GM12872 (cell line): ENCODE measurements at regions not wholly inside any gene's neighbourhood (a gene's known extent, or its start where the extent isn't known, plus 50 kb on each side); places are given as distances from the start of the nearest gene placed in this dataset.

Experiments used
- TF ChIP-seq, protein P1 (sequence below): IDR thresholded peaks from 3 replicates; pipeline ENCODE4 v1.5.1; 2011; ENCODE audit warnings: low read depth, mild to moderate bottlenecking, low read length, moderate library complexity; ENCODE audit not compliant: insufficient read depth

DNA sequence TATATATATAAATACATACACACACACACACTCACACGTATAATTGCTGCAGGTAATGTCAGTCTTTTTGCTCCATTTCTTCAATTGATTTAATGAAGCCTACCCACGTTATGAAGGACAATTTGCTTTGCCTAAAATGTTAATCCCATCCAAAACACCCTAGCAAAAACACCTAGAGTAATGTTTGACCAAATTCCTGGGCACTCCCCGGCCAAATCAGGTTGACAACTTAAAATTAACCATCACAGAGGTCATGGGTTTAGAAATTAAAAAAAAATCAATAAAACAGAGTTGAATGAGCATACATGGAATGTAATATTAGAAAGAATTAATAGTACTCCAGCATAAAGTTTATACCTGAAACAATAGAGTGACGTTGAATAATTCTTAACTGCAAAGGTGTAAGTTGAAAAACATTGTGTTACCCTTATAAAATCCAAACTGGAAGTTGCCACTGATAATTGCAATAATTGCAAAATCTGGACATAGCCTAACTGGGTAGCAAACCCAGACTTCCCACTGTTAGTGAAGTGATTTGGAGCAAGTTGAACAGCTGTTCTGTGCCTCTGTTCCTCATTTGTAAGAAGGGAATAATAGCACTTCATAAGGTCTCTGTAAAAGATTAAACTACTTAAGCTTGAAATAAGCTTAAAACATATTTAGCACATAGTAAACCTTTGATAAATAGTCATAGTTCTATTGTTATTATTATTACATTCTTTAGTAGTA, 2120.5 kb downstream of the PCDH7 start:
- TF ChIP-seq, protein P1, sequence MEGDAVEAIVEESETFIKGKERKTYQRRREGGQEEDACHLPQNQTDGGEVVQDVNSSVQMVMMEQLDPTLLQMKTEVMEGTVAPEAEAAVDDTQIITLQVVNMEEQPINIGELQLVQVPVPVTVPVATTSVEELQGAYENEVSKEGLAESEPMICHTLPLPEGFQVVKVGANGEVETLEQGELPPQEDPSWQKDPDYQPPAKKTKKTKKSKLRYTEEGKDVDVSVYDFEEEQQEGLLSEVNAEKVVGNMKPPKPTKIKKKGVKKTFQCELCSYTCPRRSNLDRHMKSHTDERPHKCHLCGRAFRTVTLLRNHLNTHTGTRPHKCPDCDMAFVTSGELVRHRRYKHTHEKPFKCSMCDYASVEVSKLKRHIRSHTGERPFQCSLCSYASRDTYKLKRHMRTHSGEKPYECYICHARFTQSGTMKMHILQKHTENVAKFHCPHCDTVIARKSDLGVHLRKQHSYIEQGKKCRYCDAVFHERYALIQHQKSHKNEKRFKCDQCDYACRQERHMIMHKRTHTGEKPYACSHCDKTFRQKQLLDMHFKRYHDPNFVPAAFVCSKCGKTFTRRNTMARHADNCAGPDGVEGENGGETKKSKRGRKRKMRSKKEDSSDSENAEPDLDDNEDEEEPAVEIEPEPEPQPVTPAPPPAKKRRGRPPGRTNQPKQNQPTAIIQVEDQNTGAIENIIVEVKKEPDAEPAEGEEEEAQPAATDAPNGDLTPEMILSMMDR: no peak

DNA sequence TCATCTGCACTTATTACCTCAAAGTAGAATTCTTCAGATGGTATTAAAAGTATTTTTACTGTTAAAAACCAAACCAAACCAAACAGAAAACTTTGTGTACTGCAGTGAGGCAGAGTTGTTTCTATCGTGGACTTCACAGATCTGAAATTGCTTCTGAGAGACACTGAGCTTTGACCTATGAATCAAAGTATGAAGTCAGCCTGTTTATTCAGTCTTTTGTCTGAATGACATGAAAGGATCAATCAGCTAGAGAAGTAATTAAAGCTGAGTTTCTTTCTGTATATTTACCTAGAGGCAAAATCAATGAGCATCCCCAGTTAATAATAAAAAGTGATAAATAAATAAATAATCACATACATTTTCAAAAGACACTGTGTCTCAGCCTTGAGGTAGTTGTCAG, 2121.0 kb downstream of the PCDH7 start:
- TF ChIP-seq, protein P1: no peak

DNA sequence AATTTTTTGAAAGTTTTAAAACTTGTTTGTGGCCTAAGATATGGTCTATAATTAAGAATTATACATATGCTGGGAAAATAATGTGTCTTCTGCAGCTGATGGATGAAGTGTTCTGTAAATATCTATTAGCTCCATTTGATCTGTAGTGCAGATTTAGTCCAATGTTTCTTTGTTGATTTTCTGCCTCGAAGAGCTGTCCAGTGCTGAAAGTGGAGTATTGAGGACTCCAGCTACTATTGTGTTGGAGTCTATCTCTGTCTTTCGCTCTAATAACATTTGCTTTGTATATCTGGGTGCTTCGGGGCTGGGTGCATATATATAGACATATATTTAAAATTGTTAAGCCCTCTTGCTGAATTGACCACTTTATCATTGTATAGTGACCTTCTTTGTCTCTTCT, 2127.3 kb downstream of the PCDH7 start:
- TF ChIP-seq, protein P1: no peak

DNA sequence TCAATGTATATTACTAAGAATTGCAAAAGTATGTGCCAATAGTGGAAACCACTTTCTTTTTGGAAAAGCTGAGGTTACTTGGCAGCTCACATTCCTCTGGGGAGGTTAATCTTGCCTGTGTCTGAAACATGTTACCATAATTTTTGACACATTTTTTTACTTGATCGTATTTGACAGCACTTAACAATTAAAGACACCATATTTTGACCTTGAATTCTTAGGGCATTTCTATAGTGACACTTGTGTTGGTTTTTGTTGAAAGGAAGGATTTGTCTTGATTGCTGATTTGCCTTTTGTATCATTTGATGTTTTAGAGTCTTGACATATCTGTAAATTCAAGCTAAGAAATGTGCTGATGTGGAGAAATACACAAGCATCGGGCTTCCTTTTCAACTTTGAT, 2135.5 kb downstream of the PCDH7 start:
- TF ChIP-seq, protein P1: no peak

DNA sequence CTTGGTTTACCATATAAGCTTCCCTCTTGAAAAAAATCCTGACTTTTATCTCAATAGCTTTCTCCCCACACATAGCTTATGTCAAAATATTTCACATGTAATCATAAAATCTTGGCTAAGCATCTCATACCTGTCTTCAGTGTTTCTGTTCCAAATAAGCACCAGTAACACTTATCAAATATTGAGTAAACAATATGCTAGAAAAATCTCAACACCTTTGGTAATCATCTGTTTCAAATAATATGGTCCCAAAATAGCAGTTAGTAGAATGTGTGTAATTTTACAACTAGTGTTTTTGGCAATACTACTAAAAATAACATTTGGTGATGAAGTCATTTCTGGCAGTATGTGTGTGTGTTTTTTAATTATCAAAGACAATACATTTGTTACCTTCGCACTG, 2138.2 kb downstream of the PCDH7 start:
- TF ChIP-seq, protein P1: no peak

DNA sequence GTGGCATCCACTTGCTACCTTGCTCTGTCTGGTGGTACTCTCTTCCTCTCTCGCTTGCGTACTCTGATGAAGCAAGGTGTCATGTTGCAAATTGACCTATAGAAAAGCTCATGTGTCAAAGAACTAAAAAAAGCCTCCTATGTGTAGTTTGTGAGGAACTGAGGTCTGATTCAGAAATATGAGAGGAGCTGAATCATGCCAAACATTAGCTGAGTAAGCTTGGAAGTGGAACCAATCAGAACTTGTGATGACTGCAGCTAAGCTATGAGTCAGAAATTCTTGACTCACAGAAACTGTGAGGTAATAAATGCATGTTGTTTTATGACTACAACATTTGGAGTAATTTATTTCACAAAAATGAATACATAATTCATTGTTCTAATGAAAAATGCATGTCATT, 2138.8 kb downstream of the PCDH7 start:
- TF ChIP-seq, protein P1: no peak

DNA sequence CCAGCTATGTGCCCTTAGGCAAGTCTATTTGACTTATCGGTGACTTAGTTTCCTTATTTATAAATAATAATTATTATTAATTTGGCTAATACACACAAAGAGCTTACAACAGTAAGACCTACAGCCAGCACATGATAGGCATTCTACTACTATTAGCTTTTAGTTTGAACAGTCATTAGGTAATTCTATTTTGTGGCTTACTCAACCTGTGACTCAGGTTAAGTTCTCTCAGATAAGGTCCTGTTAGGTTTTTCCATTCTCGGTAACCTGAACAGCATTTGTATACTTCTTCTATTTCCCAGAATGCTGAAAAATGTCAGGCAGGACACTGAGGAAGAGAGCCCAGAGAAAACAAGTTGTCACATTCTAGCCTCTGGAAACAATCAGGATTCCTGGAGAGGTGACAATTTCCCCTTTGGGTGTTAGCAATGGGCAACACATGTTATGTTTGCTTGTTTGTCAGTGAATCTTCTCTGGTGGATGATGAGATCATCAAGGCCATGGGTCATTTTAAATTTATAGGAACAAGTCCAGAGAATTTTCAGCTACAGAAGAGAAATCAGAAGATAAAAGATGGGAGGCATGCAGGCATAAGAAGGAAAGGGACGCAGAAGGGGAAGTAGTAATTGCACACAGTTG, 2144.7 kb downstream of the PCDH7 start:
- TF ChIP-seq, protein P1: no peak
